GM18499 (cell line): ENCODE measurements at regions not wholly inside any gene's neighbourhood (a gene's known extent, or its start where the extent isn't known, plus 50 kb on each side); places are given as distances from the start of the nearest gene placed in this dataset.
"Not testable (repeated sequence)": the region's sequence is repeated elsewhere in the genome, so short reads cannot be mapped to it uniquely, and the experiment has no call there.

Source experiments
- ATAC-seq: cut with Tn5 transposase; IDR thresholded peaks from one replicate; pipeline ENCODE4 v1.9.1; 2021; ENCODE audit warnings: moderate number of reproducible peaks; ENCODE audit not compliant: insufficient read depth, unreplicated experiment

- ATAC-seq, result no peak
These were observed 139.6 kb downstream of the MYLK4 start for GRCh38 chr6:2611092-2611491.

- no peak for ATAC-seq
These were observed 142.2 kb downstream of the MYLK4 start for GRCh38 chr6:2608503-2608902.

- ATAC-seq, result no peak
These were observed 150.4 kb downstream of the MYLK4 start for GRCh38 chr6:2600363-2600762.

- no peak for ATAC-seq
These were observed 150.9 kb downstream of the MYLK4 start for GRCh38 chr6:2599817-2600216.

- no peak for ATAC-seq
These were observed 151.9 kb downstream of the MYLK4 start for GRCh38 chr6:2598867-2599266.

- no peak for ATAC-seq
These were observed 152.7 kb downstream of the MYLK4 start for GRCh38 chr6:2597991-2598390.

GRCh38 chr6:2597457-2597856, 153.3 kb downstream of the MYLK4 start:
- ATAC-seq, result not testable (repeated sequence)

GRCh38 chr6:2596222-2596621, 154.5 kb downstream of the MYLK4 start:
- ATAC-seq, result no peak

- no peak for ATAC-seq
These were observed 155.9 kb downstream of the MYLK4 start for GRCh38 chr6:2594868-2595267.

GRCh38 chr6:2593167-2593566, 157.6 kb downstream of the MYLK4 start:
- ATAC-seq, result no peak

GRCh38 chr6:2589171-2589661, 161.5 kb downstream of the MYLK4 start:
- ATAC-seq, result no peak

- ATAC-seq, result no peak
These were observed 167.3 kb downstream of the MYLK4 start for GRCh38 chr6:2583459-2583858.

- ATAC-seq, result no peak
These were observed 168.5 kb downstream of the MYLK4 start for GRCh38 chr6:2582268-2582667.

GRCh38 chr6:2581611-2582010, 169.1 kb downstream of the MYLK4 start:
- ATAC-seq, result no peak

GRCh38 chr6:2581011-2581410, 169.7 kb downstream of the MYLK4 start:
- ATAC-seq, result no peak

- ATAC-seq, result no peak
These were observed 170.7 kb downstream of the MYLK4 start for GRCh38 chr6:2579804-2580570.

- ATAC-seq, result no peak
These were observed 171.4 kb downstream of the MYLK4 start for GRCh38 chr6:2579241-2579761.

- ATAC-seq, result no peak
These were observed 172.0 kb downstream of the MYLK4 start for GRCh38 chr6:2578767-2579166.

GRCh38 chr6:2576499-2576898, 174.2 kb downstream of the MYLK4 start:
- ATAC-seq, result no peak

GRCh38 chr6:2575236-2575635, 175.5 kb downstream of the MYLK4 start:
- no peak for ATAC-seq

- not testable (repeated sequence) for ATAC-seq
These were observed 181.3 kb downstream of the MYLK4 start for GRCh38 chr6:2569420-2569819.

- no peak for ATAC-seq
These were observed 184.7 kb downstream of the MYLK4 start for GRCh38 chr6:2566048-2566447.
